A673 (cell line): ENCODE measurements at regions not wholly inside any gene's neighbourhood (a gene's known extent, or its start where the extent isn't known, plus 50 kb on each side); places are given as distances from the start of the nearest gene placed in this dataset.
"Not testable (repeated sequence)": the region's sequence is repeated elsewhere in the genome, so short reads cannot be mapped to it uniquely, and the experiment has no call there.

ENCODE experiments used
- BruUV-seq: library from RNA; stranded (reverse); fragments of 400-500 nt; replicated peaks from 2 replicates; lab custom pipeline; 2021; lab: Mats Ljungman, UMichigan
- CTCF ChIA-PET: fragments of 300-600 bp; sonication (Branson Sonifier 250); formaldehyde crosslinking; loops from one replicate; lab custom pipeline; 2022; ENCODE audit warnings: antibody characterized with exemption; lab: Charles Lee
- POLR2A ChIA-PET: fragments of 300-600 bp; sonication (Branson Sonifier 250); formaldehyde crosslinking; loops from one replicate; lab custom pipeline; 2022; ENCODE audit warnings: antibody characterized with exemption; ENCODE audit not compliant: low non-redundant PET; lab: Charles Lee
- DNase-seq: peaks from one replicate; pipeline ENCODE4 v3.0.0-alpha.2; 2015; ENCODE audit warnings: low spot score
- H3K27ac ChIP-seq: fragments of 200-600 bp; sonication (generic); 2 replicates; pipeline ENCODE4 v1.5.1; 2016; ENCODE audit warnings: mixed run types, low read depth, mild to moderate bottlenecking, mixed read lengths, antibody characterized with exemption, low read length; ENCODE audit not compliant: poor library complexity, severe bottlenecking
- H3K27me3 ChIP-seq: fragments of 200-600 bp; sonication (generic); replicated peaks from 2 replicates; pipeline ENCODE4 v1.6.1; 2017; ENCODE audit warnings: mixed run types, low read depth, mild to moderate bottlenecking, mixed read lengths, antibody characterized with exemption, low read length; ENCODE audit not compliant: insufficient read depth, poor library complexity
- H3K36me3 ChIP-seq: fragments of 200-600 bp; sonication (generic); 2 replicates; pipeline ENCODE4 v1.6.1; 2016; ENCODE audit warnings: mixed run types, mild to moderate bottlenecking, mixed read lengths, antibody characterized with exemption, low read length; ENCODE audit not compliant: insufficient read depth, poor library complexity, severe bottlenecking
- H3K4me1 ChIP-seq: fragments of 200-600 bp; sonication (generic); 2 replicates; pipeline ENCODE4 v1.6.1; 2017; ENCODE audit warnings: mixed run types, mild to moderate bottlenecking, mixed read lengths, antibody characterized with exemption, low read length; ENCODE audit not compliant: insufficient read depth, poor library complexity, severe bottlenecking
- H3K4me3 ChIP-seq: fragments of 200-600 bp; sonication (generic); 2 replicates; pipeline ENCODE4 v1.5.1; 2016; ENCODE audit warnings: low read depth, mixed run types, mild to moderate bottlenecking, mixed read lengths, low read length; ENCODE audit not compliant: poor library complexity, severe bottlenecking
- H3K9me3 ChIP-seq: fragments of 200-600 bp; sonication (generic); 2 replicates; pipeline ENCODE4 v1.6.1; 2016; ENCODE audit warnings: mixed run types, low read depth, mild to moderate bottlenecking, mixed read lengths, antibody characterized with exemption, low read length; ENCODE audit not compliant: poor library complexity, severe bottlenecking
- CTCF ChIP-seq: fragments of 300-800, 200-600 bp; sonication (generic); conservative IDR thresholded peaks from 2 replicates; pipeline ENCODE4 v1.5.1; 2017; ENCODE audit warnings: low read depth, mild to moderate bottlenecking, antibody characterized with exemption, low read length, moderate library complexity, mixed read lengths
- EZH2 ChIP-seq: fragments of 200-600 bp; sonication (generic); IDR thresholded peaks from 2 replicates; pipeline ENCODE4 v1.6.1; 2017; ENCODE audit warnings: borderline replicate concordance, low read depth, mild to moderate bottlenecking, mixed read lengths, antibody characterized with exemption, low read length; ENCODE audit not compliant: poor library complexity, severe bottlenecking
- intact Hi-C: fragments of 100-400 bp; cut with micrococcal nuclease; formaldehyde crosslinking; loops from one replicate; pipeline ENCODE4 v1.10.0; 2022; ENCODE audit not compliant: unreplicated experiment

- DNase-seq, result no peak
- ChIA-PET CTCF (no interaction called here), POLR2A (no interaction called here)
- TF ChIP-seq CTCF (no peak), EZH2 (no peak)
- no peaks in the 10 kb centered on the region for H3K36me3 ChIP-seq
- no peak overlapping the region for H3K27ac ChIP-seq
- H3K9me3 ChIP-seq, result peaks cover 36% of the 10 kb centered on the region
- H3K27me3 ChIP-seq, result no peaks in the 10 kb centered on the region
- H3K4me3 ChIP-seq, result no peak overlapping the region
- intact Hi-C loops, result no loop called here
- no TSS peak for BruUV-seq
- H3K4me1 ChIP-seq, result no peaks in the 10 kb centered on the region
Observed at GRCh38 chr20:29876911-29877285, 1380.6 kb upstream of the DEFB115 start.

- H3K27ac ChIP-seq, POLR2A ChIA-PET, intact Hi-C loops, H3K36me3 ChIP-seq, H3K4me3 ChIP-seq, CTCF ChIA-PET, DNase-seq, BruUV-seq, H3K4me1 ChIP-seq, H3K27me3 ChIP-seq: not testable (repeated sequence)
- H3K9me3 ChIP-seq, result peaks cover 36% of the 10 kb centered on the region
Observed at GRCh38 chr20:29877411-29878280, 1379.8 kb upstream of the DEFB115 start.

- Histone ChIP-seq H3K36me3 (no peaks in the 10 kb centered on the region), H3K9me3 (peaks cover 36% of the 10 kb centered on the region), H3K4me1 (no peaks in the 10 kb centered on the region), H3K27me3 (no peaks in the 10 kb centered on the region), H3K27ac (no peak overlapping the region), H3K4me3 (no peak overlapping the region)
- POLR2A ChIA-PET, result no interaction called here
- TF ChIP-seq EZH2, result no peak
- no peak for TF ChIP-seq CTCF
- BruUV-seq, result no TSS peak
- intact Hi-C loops, result no loop called here
- CTCF ChIA-PET, result no interaction called here
- no peak for DNase-seq
Observed at GRCh38 chr20:29878281-29878741, 1379.2 kb upstream of the DEFB115 start.
